ENCODE measurements at regions not wholly inside any gene's neighbourhood (a gene's known extent, or its start where the extent isn't known, plus 50 kb on each side); places are given as distances from the start of the nearest gene placed in this dataset.
A peak's percentile ranks its signal among the peaks of the same experiment; 100 is the strongest.

DNA sequence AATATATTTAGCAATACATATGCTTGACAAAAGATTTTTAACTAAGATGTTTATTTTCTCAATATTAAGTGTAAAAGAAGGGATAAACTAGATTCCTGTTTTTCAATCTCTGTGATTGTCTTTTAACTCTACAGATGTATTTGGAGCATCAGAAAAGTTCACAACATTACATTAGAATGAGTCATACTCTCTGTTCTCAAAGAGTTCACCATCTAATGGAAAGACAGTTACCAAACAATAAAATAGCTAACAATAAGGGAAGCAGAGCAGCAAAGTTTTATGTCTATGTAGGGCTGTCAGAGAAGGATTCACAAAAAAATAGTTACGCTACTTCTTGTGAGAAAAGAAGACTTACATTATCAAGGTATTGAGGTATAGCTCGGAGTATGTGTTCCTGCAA, 109.2 kb upstream of the MAP2 start:
- ChIA-PET CTCF (no interaction called here), POLR2A (ENCODE audit: unreplicated experiment) (no interaction called here)
- no peaks in the 10 kb centered on the region for H3K36me3 ChIP-seq (ENCODE audit: low read depth, low read length)
- no peak overlapping the region for H2AFZ ChIP-seq (ENCODE audit: low read length)
- no TSS peak for BruUV-seq (replicated peaks)
- no peaks in the 10 kb centered on the region for H3K79me2 ChIP-seq (ENCODE audit: low read length)
- intact Hi-C loops (cut with micrococcal nuclease): no loop called here
- peaks cover 55% of the 10 kb centered on the region for H3K27me3 ChIP-seq (ENCODE audit: low read length)
- H3K4me1 ChIP-seq (ENCODE audit: insufficient read depth, low read length): no peaks in the 10 kb centered on the region
- no peak overlapping the region for H3K4me2 ChIP-seq (ENCODE audit: low read length)
- H4K20me1 ChIP-seq (ENCODE audit: low read length): no peaks in the 10 kb centered on the region
- TF ChIP-seq, protein P1, sequence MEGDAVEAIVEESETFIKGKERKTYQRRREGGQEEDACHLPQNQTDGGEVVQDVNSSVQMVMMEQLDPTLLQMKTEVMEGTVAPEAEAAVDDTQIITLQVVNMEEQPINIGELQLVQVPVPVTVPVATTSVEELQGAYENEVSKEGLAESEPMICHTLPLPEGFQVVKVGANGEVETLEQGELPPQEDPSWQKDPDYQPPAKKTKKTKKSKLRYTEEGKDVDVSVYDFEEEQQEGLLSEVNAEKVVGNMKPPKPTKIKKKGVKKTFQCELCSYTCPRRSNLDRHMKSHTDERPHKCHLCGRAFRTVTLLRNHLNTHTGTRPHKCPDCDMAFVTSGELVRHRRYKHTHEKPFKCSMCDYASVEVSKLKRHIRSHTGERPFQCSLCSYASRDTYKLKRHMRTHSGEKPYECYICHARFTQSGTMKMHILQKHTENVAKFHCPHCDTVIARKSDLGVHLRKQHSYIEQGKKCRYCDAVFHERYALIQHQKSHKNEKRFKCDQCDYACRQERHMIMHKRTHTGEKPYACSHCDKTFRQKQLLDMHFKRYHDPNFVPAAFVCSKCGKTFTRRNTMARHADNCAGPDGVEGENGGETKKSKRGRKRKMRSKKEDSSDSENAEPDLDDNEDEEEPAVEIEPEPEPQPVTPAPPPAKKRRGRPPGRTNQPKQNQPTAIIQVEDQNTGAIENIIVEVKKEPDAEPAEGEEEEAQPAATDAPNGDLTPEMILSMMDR (conservative IDR thresholded peaks at IDR 0.05; ENCODE audit: low read depth, low read length): no peak
- H3K27ac ChIP-seq (ENCODE audit: low read length): no peak overlapping the region
- no peak overlapping the region for H3K4me3 ChIP-seq (ENCODE audit: low read length)
- no peaks in the 10 kb centered on the region for H3K9me2 ChIP-seq (replicated peaks; ENCODE audit: low read length)
- no peak overlapping the region for H3K9ac ChIP-seq (ENCODE audit: low read length)
- H3K9me3 ChIP-seq (ENCODE audit: low read length): no peaks in the 10 kb centered on the region
- no peaks in the 10 kb centered on the region for H3F3A ChIP-seq (ENCODE audit: low read length, unreplicated experiment)
- DNase-seq (peak; percentile 35), ATAC-seq (no peak)

DNA sequence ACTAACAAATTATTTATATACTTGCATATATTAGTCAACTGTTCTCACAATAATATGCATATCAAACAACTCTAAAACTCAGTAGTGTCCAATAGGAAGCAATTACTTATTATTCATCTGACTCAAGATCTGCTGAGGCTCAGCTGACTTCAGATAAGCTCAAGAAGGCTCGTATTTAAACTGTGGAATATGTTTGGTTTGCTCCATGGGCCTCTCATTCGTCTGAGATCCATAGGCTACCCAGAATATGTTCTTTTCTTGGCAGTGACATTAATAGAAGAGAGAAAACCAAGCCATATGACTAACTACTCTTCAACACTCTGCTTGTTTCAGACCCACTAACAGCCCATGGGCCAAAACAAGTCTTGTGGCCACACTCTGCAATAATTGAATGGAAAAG, 107.7 kb upstream of the MAP2 start:
- POLR2A ChIA-PET (ENCODE audit: unreplicated experiment): no interaction called here
- no peak for ATAC-seq

DNA sequence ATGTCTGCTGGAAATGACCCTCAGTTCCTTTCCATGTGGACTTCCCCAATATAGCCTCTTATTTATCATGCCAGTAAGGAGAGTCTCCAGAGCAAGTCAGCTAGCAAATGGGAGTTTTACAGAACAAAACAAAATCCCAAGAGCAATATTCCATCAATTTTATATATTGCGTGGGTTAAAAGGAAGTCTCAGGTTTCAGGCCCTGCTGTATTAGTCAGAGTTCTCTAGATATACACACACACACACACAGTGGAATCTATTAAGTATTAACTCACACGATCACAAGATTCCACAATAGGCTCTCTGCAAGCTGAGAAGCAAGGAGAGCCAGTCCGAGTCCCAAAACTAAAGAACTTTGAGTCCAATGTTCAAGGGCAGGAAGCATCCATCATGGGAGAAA, 102.8 kb upstream of the MAP2 start:
- peak; percentile 40 for DNase-seq
- H3K4me2 ChIP-seq (ENCODE audit: low read length): no peak overlapping the region
- no TSS peak for BruUV-seq (replicated peaks)

More for the DNA sequence above, 107.7 kb upstream of the MAP2 start:
- Histone ChIP-seq H3K4me2 (ENCODE audit: low read length) (no peak overlapping the region), H3K9ac (ENCODE audit: low read length) (no peak overlapping the region), H3F3A (ENCODE audit: low read length, unreplicated experiment) (no peaks in the 10 kb centered on the region), H3K79me2 (ENCODE audit: low read length) (no peaks in the 10 kb centered on the region), H3K4me1 (ENCODE audit: insufficient read depth, low read length) (peaks cover 5% of the 10 kb centered on the region), H2AFZ (ENCODE audit: low read length) (no peak overlapping the region), H3K9me2 (replicated peaks; ENCODE audit: low read length) (no peaks in the 10 kb centered on the region), H4K20me1 (ENCODE audit: low read length) (no peaks in the 10 kb centered on the region), H3K36me3 (ENCODE audit: low read depth, low read length) (no peaks in the 10 kb centered on the region), H3K27me3 (ENCODE audit: low read length) (peaks cover 41% of the 10 kb centered on the region), H3K27ac (ENCODE audit: low read length) (no peak overlapping the region), H3K4me3 (ENCODE audit: low read length) (no peak overlapping the region), H3K9me3 (ENCODE audit: low read length) (no peaks in the 10 kb centered on the region)
- DNase-seq: no peak
- TF ChIP-seq EZH2 (IDR thresholded peaks at IDR 0.05; ENCODE audit: low read length, unreplicated experiment) (no peak), EZH2phosphoT487 (IDR thresholded peaks at IDR 0.05; ENCODE audit: borderline replicate concordance, low read length) (no peak)
- TF ChIP-seq, protein P1 (conservative IDR thresholded peaks at IDR 0.05; ENCODE audit: low read depth, low read length): no peak
- intact Hi-C loops (cut with micrococcal nuclease): no loop called here
- CTCF ChIA-PET: no interaction called here
- no TSS peak for BruUV-seq (replicated peaks)

More for the DNA sequence above, 102.8 kb upstream of the MAP2 start:
- H4K20me1 ChIP-seq (ENCODE audit: low read length): no peaks in the 10 kb centered on the region
- H3K4me1 ChIP-seq (ENCODE audit: insufficient read depth, low read length): peaks cover 9% of the 10 kb centered on the region
- intact Hi-C loops (cut with micrococcal nuclease): no loop called here
- H3K36me3 ChIP-seq (ENCODE audit: low read depth, low read length): no peaks in the 10 kb centered on the region
- no peak for TF ChIP-seq EZH2 (IDR thresholded peaks at IDR 0.05; ENCODE audit: low read length, unreplicated experiment)
- no peak for TF ChIP-seq EZH2phosphoT487 (IDR thresholded peaks at IDR 0.05; ENCODE audit: borderline replicate concordance, low read length)
- TF ChIP-seq, protein P1 (conservative IDR thresholded peaks at IDR 0.05; ENCODE audit: low read depth, low read length): no peak
- no peak overlapping the region for H3K9ac ChIP-seq (ENCODE audit: low read length)
- no peak overlapping the region for H3K27ac ChIP-seq (ENCODE audit: low read length)
- ATAC-seq: peak; percentile 75
- no peaks in the 10 kb centered on the region for H3K9me3 ChIP-seq (ENCODE audit: low read length)
- no peak overlapping the region for H3K4me3 ChIP-seq (ENCODE audit: low read length)
- no peaks in the 10 kb centered on the region for H3F3A ChIP-seq (ENCODE audit: low read length, unreplicated experiment)
- ChIA-PET POLR2A (ENCODE audit: unreplicated experiment) (no interaction called here), CTCF (no interaction called here)
- peaks cover 30% of the 10 kb centered on the region; the same call in 1 of the 2 replicates for H3K27me3 ChIP-seq (ENCODE audit: low read length)
- no peaks in the 10 kb centered on the region for H3K79me2 ChIP-seq (ENCODE audit: low read length)
- H2AFZ ChIP-seq (ENCODE audit: low read length): no peak overlapping the region
- H3K9me2 ChIP-seq (replicated peaks; ENCODE audit: low read length): no peaks in the 10 kb centered on the region

Data from PC-3 (cell line).